Esophagus muscularis mucosa (tissue), 4 donors: ENCODE measurements at regions not wholly inside any gene's neighbourhood (a gene's known extent, or its start where the extent isn't known, plus 50 kb on each side); places are given as distances from the start of the nearest gene placed in this dataset.

Experiments
- CTCF ChIP-seq, 3 experiments: fragments of 200-600 bp in 2 of 3; fragments of 450-650 bp in 1 of 3; sonication (generic) in 2 of 3; IDR thresholded peaks; one replicate each; pipeline ENCODE4 v1.5.1; 2017 to 2019; ENCODE audit warnings: antibody characterized with exemption in 3 of 3, mild to moderate bottlenecking in 2 of 3, moderate library complexity in 1 of 3
- EP300 ChIP-seq: sonication (generic); formaldehyde crosslinking; IDR thresholded peaks from one replicate; pipeline ENCODE4 v1.6.1; 2017; ENCODE audit warnings: antibody characterized with exemption
- POLR2A ChIP-seq: fragments of 450-650 bp; IDR thresholded peaks from one replicate; pipeline ENCODE4 v1.6.1; 2017; ENCODE audit warnings: antibody characterized with exemption, moderate library complexity, mild to moderate bottlenecking, low read depth
- POLR2AphosphoS5 ChIP-seq, 2 donors: sonication (generic); formaldehyde crosslinking; IDR thresholded peaks; one replicate each; pipeline ENCODE4 v1.6.1; 2017; ENCODE audit warnings: antibody characterized with exemption in 2 of 2

GRCh38 chr18:1665079-1665478, 760.4 kb downstream of the ADCYAP1 start:
- no peak for TF ChIP-seq CTCF (IDR thresholded peaks at IDR 0.05)
- no peak for TF ChIP-seq EP300
- TF ChIP-seq POLR2AphosphoS5 (IDR thresholded peaks at IDR 0.05) = no peak
- no peak for TF ChIP-seq POLR2A
